HCT116 (cell line): ENCODE measurements at regions not wholly inside any gene's neighbourhood (a gene's known extent, or its start where the extent isn't known, plus 50 kb on each side); places are given as distances from the start of the nearest gene placed in this dataset.

Source experiments
- ATAC-seq: fragments of 200-7000 bp; cut with Tn5 transposase; 2 replicates; pipeline ENCODE4 v1.9.1; 2020; ENCODE audit warnings: mild to moderate bottlenecking, moderate library complexity
- BruUV-seq: library from RNA; stranded (reverse); fragments of 400-500 nt; replicated peaks from 2 replicates; lab custom pipeline; 2021; lab: Mats Ljungman, UMichigan
- CTCF ChIA-PET: fragments of 300-600 bp; sonication (Branson Sonifier 250); formaldehyde crosslinking; loops from one replicate; lab custom pipeline; 2021; ENCODE audit warnings: antibody characterized with exemption; lab: Charles Lee
- POLR2A ChIA-PET: fragments of 300-600, 350-600 bp; sonication (Branson Sonifier 250); formaldehyde crosslinking; loops from one replicate; lab custom pipeline; 2021; ENCODE audit warnings: antibody characterized with exemption; lab: Charles Lee
- RAD21 ChIA-PET, 2 experiments: fragments of 300-600 bp; sonication (Branson Sonifier 250); formaldehyde crosslinking; loops; one replicate each; lab custom pipeline; 2023; ENCODE audit warnings: low total read pairs in 2 of 2; ENCODE audit not compliant: uncharacterized antibody in 2 of 2, unreplicated experiment in 2 of 2, low non-redundant PET in 1 of 2; lab: Charles Lee
- DNase-seq: peaks from one replicate; pipeline ENCODE4 v3.0.0-alpha.2; 2010; ENCODE audit warnings: low read depth, low spot score
- H2AFZ ChIP-seq: fragments of 200-600 bp; shearing (Covaris generic), sonication (generic); 2 replicates; pipeline ENCODE4 v1.6.1; 2017; ENCODE audit warnings: low read depth, mixed run types, mixed read lengths, antibody characterized with exemption, low read length; ENCODE audit not compliant: poor library complexity, severe bottlenecking
- H3K27ac ChIP-seq: 2 replicates; pipeline ENCODE4 v1.5.1; 2012; ENCODE audit warnings: low read depth, low read length
- H3K27me3 ChIP-seq: fragments of 200-600 bp; sonication (generic); 2 replicates; pipeline ENCODE4 v1.6.1; 2016; ENCODE audit warnings: mixed run types, low read length, mixed read lengths; ENCODE audit not compliant: insufficient read depth
- H3K36me3 ChIP-seq, 2 experiments: fragments of 200-500 bp in 1 of 2; fragments of 200-600 bp in 1 of 2; sonication (Bioruptor generic) in 1 of 2; sonication (generic) in 1 of 2; 2 replicates each; pipeline versions ENCODE4 v1.5.1 to v1.6.1; 2014 to 2016; ENCODE audit warnings: low read length in 2 of 2, inconsistent platforms in 1 of 2, mixed read lengths in 1 of 2, mixed run types in 1 of 2; ENCODE audit not compliant: insufficient read depth in 2 of 2, control insufficient read depth in 1 of 2
- H3K4me1 ChIP-seq, 2 experiments: fragments of 200-600 bp in 1 of 2; sonication (generic) in 1 of 2; 2 replicates each; pipeline versions ENCODE4 v1.5.1 to v1.6.1; 2012 to 2017; ENCODE audit warnings: low read length in 2 of 2, inconsistent platforms in 1 of 2, mild to moderate bottlenecking in 1 of 2, mixed read lengths in 1 of 2, mixed run types in 1 of 2, moderate library complexity in 1 of 2; ENCODE audit not compliant: insufficient read depth in 2 of 2, control insufficient read depth in 1 of 2
- H3K4me2 ChIP-seq: fragments of 200-600 bp; sonication (generic); 2 replicates; pipeline ENCODE4 v1.6.1; 2017; ENCODE audit warnings: mixed run types, low read length, mixed read lengths
- H3K4me3 ChIP-seq, 2 experiments: fragments of 200-600 bp in 1 of 2; sonication (generic) in 1 of 2; replicated peaks in 1 of 2; 2 replicates each; pipeline ENCODE4 v1.5.1; 2011 to 2016; ENCODE audit warnings: low read length in 2 of 2, control low read depth in 1 of 2, low read depth in 1 of 2, mild to moderate bottlenecking in 1 of 2, mixed read lengths in 1 of 2, mixed run types in 1 of 2
- H3K79me2 ChIP-seq: fragments of 200-600 bp; sonication (generic); 2 replicates; pipeline ENCODE4 v1.6.1; 2017; ENCODE audit warnings: mild to moderate bottlenecking, mixed run types, low read length, moderate library complexity, mixed read lengths; ENCODE audit not compliant: insufficient read depth
- H3K9ac ChIP-seq: fragments of 200-600 bp; sonication (generic); 2 replicates; pipeline ENCODE4 v1.6.1; 2016; ENCODE audit warnings: low read length, mixed read lengths
- H3K9me2 ChIP-seq: fragments of 200-600 bp; sonication (generic), shearing (Covaris generic); 2 replicates; pipeline ENCODE4 v1.6.1; 2017; ENCODE audit warnings: mixed run types, mild to moderate bottlenecking, moderate library complexity; ENCODE audit not compliant: insufficient read depth
- H3K9me3 ChIP-seq, 2 experiments: fragments of 200-500 bp in 1 of 2; fragments of 200-600 bp in 1 of 2; sonication (Bioruptor generic) in 1 of 2; sonication (generic) in 1 of 2; 2 replicates each; pipeline ENCODE4 v1.6.1; 2014 to 2017; ENCODE audit warnings: low read length in 2 of 2, mixed read lengths in 2 of 2, inconsistent platforms in 1 of 2, low read depth in 1 of 2, mild to moderate bottlenecking in 1 of 2, mixed run types in 1 of 2, moderate library complexity in 1 of 2; ENCODE audit not compliant: control insufficient read depth in 1 of 2, insufficient read depth in 1 of 2
- H4K20me1 ChIP-seq: fragments of 200-600 bp; sonication (generic), shearing (Covaris generic); 2 replicates; pipeline ENCODE4 v1.6.1; 2017; ENCODE audit warnings: mixed run types, mild to moderate bottlenecking, moderate library complexity; ENCODE audit not compliant: insufficient read depth
- CBX3 ChIP-seq: IDR thresholded peaks from 2 replicates; pipeline ENCODE4 v1.6.1; 2012; ENCODE audit warnings: low read depth
- ELF1 ChIP-seq: IDR thresholded peaks from 2 replicates; pipeline ENCODE4 v1.6.1; 2012; ENCODE audit warnings: low read depth, borderline replicate concordance
- EZH2 ChIP-seq: fragments of 200-600 bp; sonication (generic); IDR thresholded peaks from 2 replicates; pipeline ENCODE4 v1.6.1; 2017; ENCODE audit warnings: antibody characterized with exemption, mixed run types
- FOSL1 ChIP-seq: IDR thresholded peaks from 2 replicates; pipeline ENCODE4 v1.6.1; 2012; ENCODE audit warnings: low read depth
- RAD21 ChIP-seq: IDR thresholded peaks from 2 replicates; pipeline ENCODE4 v1.6.1; 2012; ENCODE audit warnings: low read depth, mild to moderate bottlenecking
- SIN3A ChIP-seq: IDR thresholded peaks from 2 replicates; pipeline ENCODE4 v1.6.1; 2012; ENCODE audit warnings: low read depth
- SP1 ChIP-seq: IDR thresholded peaks from 2 replicates; pipeline ENCODE4 v1.6.1; 2012; ENCODE audit warnings: low read depth
- TCF7L2 ChIP-seq: IDR thresholded peaks from 2 replicates; pipeline ENCODE4 v1.7.0; 2011; ENCODE audit warnings: borderline replicate concordance, inconsistent platforms; ENCODE audit not compliant: insufficient read depth, insufficient read length; ENCODE audit errors: extremely low read depth
- YY1 ChIP-seq: IDR thresholded peaks from 2 replicates; pipeline ENCODE4 v1.6.1; 2011; ENCODE audit warnings: low read length, low read depth, moderate library complexity, mild to moderate bottlenecking; ENCODE audit not compliant: insufficient replicate concordance; ENCODE audit errors: extremely low read depth
- ZFX ChIP-seq: fragments of 450-650 bp; IDR thresholded peaks from 2 replicates; pipeline ENCODE4 v1.6.1; 2017
- intact Hi-C: fragments of 100-400 bp; cut with micrococcal nuclease; formaldehyde crosslinking; loops from 2 replicates; pipeline ENCODE4 v1.10.0; 2022
- TF ChIP-seq, protein P1 (sequence below), 3 experiments: fragments of 200-600 bp in 1 of 3; sonication (generic) in 1 of 3; IDR thresholded peaks in 2 of 3; conservative IDR thresholded peaks in 1 of 3; 2 replicates each; pipeline ENCODE4 v1.5.1; 2012 to 2017; ENCODE audit warnings: low read depth in 2 of 3, low read length in 2 of 3, antibody characterized with exemption in 1 of 3, borderline replicate concordance in 1 of 3, control low read depth in 1 of 3, mild to moderate bottlenecking in 1 of 3, mixed read lengths in 1 of 3, mixed run types in 1 of 3, moderate library complexity in 1 of 3; ENCODE audit not compliant: insufficient read depth in 1 of 3
- TF ChIP-seq, protein P2 (sequence below): IDR thresholded peaks from 2 replicates; pipeline ENCODE4 v1.6.1; 2012
- TF ChIP-seq, protein P3 (sequence below): IDR thresholded peaks from 2 replicates; pipeline ENCODE4 v1.6.1; 2011; ENCODE audit warnings: mild to moderate bottlenecking, low read length, moderate library complexity; ENCODE audit not compliant: insufficient replicate concordance; ENCODE audit errors: extremely low read depth
- TF ChIP-seq, protein P4 (sequence below): IDR thresholded peaks from 2 replicates; pipeline ENCODE4 v1.6.1; 2012

DNA sequence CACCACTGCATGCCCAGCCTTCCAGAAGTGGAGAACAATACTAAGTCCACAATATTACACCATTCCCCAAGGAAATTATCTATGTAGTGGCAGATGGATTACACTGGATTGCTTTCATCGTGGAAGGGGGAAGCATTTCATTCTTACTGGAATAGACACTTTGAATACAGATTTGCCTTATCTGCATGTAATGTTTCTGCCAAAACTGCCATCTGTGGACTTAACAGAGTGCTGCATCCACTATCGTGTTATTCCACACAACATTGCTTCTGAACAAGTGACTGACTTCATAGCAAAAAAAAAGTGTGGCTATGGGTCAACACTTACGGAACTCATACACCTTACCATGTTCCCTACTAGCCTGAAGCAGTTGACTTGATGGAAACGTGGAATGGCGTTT is 536.9 kb downstream of the BRINP1 start:
- no peaks in the 10 kb centered on the region for H4K20me1 ChIP-seq
- no peak overlapping the region for H3K9ac ChIP-seq
- CTCF ChIA-PET, result no interaction called here
- H3K4me1 ChIP-seq, result no peaks in the 10 kb centered on the region
- H3K27me3 ChIP-seq, result no peaks in the 10 kb centered on the region
- no peaks in the 10 kb centered on the region for H3K79me2 ChIP-seq
- RAD21 ChIA-PET, result no interaction called here
- DNase-seq (no peak), ATAC-seq (no peak)
- H3K9me2 ChIP-seq, result no peaks in the 10 kb centered on the region
- TF ChIP-seq EZH2 (no peak), SIN3A (no peak), RAD21 (no peak), CBX3 (no peak), YY1 (no peak)
- TF ChIP-seq, protein P1, sequence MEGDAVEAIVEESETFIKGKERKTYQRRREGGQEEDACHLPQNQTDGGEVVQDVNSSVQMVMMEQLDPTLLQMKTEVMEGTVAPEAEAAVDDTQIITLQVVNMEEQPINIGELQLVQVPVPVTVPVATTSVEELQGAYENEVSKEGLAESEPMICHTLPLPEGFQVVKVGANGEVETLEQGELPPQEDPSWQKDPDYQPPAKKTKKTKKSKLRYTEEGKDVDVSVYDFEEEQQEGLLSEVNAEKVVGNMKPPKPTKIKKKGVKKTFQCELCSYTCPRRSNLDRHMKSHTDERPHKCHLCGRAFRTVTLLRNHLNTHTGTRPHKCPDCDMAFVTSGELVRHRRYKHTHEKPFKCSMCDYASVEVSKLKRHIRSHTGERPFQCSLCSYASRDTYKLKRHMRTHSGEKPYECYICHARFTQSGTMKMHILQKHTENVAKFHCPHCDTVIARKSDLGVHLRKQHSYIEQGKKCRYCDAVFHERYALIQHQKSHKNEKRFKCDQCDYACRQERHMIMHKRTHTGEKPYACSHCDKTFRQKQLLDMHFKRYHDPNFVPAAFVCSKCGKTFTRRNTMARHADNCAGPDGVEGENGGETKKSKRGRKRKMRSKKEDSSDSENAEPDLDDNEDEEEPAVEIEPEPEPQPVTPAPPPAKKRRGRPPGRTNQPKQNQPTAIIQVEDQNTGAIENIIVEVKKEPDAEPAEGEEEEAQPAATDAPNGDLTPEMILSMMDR (IDR thresholded peaks at IDR 0.05 in 2 of 3, conservative IDR thresholded peaks at IDR 0.05 in 1 of 3; ENCODE audit: borderline replicate concordance in 1 of 3, insufficient read depth in 1 of 3, low read depth in 2 of 3, low read length in 2 of 3), result no peak
- peaks cover 3 to 9% of the 10 kb centered on the region in 2 experiments; a peak in 2 of 4 replicates for H3K9me3 ChIP-seq
- no peak overlapping the region for H2AFZ ChIP-seq
- no peak overlapping the region for H3K4me2 ChIP-seq
- intact Hi-C loops, result no loop called here
- POLR2A ChIA-PET, result no interaction called here
- H3K36me3 ChIP-seq, result no peaks in the 10 kb centered on the region
- no peak overlapping the region for H3K4me3 ChIP-seq
- no peak overlapping the region for H3K27ac ChIP-seq
- no TSS peak for BruUV-seq

DNA sequence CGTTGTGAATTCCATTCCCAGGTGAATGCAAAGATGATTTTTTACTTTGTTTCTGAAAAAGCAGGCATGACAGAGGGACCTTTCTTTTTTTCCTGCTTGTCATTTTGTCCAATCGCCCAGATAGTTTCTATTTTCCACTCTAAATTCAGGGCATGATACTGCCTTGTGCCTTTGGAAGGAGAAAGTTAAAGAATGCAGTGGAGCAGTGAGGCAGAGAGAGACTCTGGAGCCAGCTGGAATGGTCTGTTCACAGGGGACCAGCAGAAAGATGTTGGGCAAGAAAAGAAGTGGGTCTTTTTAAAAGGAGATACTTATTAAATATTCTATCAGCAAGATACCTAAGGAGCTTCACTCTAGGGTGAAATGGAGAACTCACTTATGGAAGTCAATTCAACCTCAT is 532.3 kb downstream of the BRINP1 start:
- H3K79me2 ChIP-seq, result no peaks in the 10 kb centered on the region
- no peaks in the 10 kb centered on the region for H4K20me1 ChIP-seq
- ChIA-PET CTCF (no interaction called here), POLR2A (no interaction called here), RAD21 (no interaction called here)
- no peak overlapping the region for H2AFZ ChIP-seq
- no TSS peak for BruUV-seq
- H3K9me3 ChIP-seq, result peaks cover 8 to 12% of the 10 kb centered on the region in 2 experiments; a peak in 2 of 4 replicates
- ATAC-seq (no peak), DNase-seq (no peak)
- H3K4me1 ChIP-seq, result no peaks in the 10 kb centered on the region
- no peaks in the 10 kb centered on the region for H3K36me3 ChIP-seq
- no peak overlapping the region for H3K27ac ChIP-seq
- H3K27me3 ChIP-seq, result no peaks in the 10 kb centered on the region
- intact Hi-C loops, result no loop called here
- H3K9me2 ChIP-seq, result no peaks in the 10 kb centered on the region
- H3K4me3 ChIP-seq, result no peak overlapping the region
- H3K9ac ChIP-seq, result no peak overlapping the region
- no peak overlapping the region for H3K4me2 ChIP-seq
- TF ChIP-seq, protein P2, sequence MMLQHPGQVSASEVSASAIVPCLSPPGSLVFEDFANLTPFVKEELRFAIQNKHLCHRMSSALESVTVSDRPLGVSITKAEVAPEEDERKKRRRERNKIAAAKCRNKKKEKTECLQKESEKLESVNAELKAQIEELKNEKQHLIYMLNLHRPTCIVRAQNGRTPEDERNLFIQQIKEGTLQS, result no peak
- TF ChIP-seq FOSL1, result no peak
- no peak for TF ChIP-seq ELF1
- TF ChIP-seq, protein P3, sequence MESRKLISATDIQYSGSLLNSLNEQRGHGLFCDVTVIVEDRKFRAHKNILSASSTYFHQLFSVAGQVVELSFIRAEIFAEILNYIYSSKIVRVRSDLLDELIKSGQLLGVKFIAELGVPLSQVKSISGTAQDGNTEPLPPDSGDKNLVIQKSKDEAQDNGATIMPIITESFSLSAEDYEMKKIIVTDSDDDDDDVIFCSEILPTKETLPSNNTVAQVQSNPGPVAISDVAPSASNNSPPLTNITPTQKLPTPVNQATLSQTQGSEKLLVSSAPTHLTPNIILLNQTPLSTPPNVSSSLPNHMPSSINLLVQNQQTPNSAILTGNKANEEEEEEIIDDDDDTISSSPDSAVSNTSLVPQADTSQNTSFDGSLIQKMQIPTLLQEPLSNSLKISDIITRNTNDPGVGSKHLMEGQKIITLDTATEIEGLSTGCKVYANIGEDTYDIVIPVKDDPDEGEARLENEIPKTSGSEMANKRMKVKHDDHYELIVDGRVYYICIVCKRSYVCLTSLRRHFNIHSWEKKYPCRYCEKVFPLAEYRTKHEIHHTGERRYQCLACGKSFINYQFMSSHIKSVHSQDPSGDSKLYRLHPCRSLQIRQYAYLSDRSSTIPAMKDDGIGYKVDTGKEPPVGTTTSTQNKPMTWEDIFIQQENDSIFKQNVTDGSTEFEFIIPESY, result no peak
- TF ChIP-seq, protein P4, sequence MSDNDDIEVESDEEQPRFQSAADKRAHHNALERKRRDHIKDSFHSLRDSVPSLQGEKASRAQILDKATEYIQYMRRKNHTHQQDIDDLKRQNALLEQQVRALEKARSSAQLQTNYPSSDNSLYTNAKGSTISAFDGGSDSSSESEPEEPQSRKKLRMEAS, result no peak
- TF ChIP-seq ZFX, result no peak
- TF ChIP-seq YY1, result no peak
- TF ChIP-seq RAD21, result no peak
- TF ChIP-seq SIN3A, result no peak
- TF ChIP-seq TCF7L2, result no peak
- TF ChIP-seq CBX3, result no peak
- no peak for TF ChIP-seq SP1
